ENCODE measurements at regions not wholly inside any gene's neighbourhood (a gene's known extent, or its start where the extent isn't known, plus 50 kb on each side); places are given as distances from the start of the nearest gene placed in this dataset.
"Not testable (repeated sequence)": the region's sequence is repeated elsewhere in the genome, so short reads cannot be mapped to it uniquely, and the experiment has no call there.

GRCh38 chr14:45756412-45756811 lies 503.4 kb upstream of the MIS18BP1 start:
- intact Hi-C loops (cut with DNase I); DNase-seq: not testable (repeated sequence)

GRCh38 chr14:45743884-45744283 lies 490.9 kb upstream of the MIS18BP1 start:
- no peak for DNase-seq
- intact Hi-C loops (cut with DNase I): no loop called here

- intact Hi-C loops (cut with DNase I): no loop called here
- DNase-seq: no peak
Observed at GRCh38 chr14:45742187-45742586, 489.2 kb upstream of the MIS18BP1 start.

- DNase-seq: no peak
- intact Hi-C loops (cut with DNase I): no loop called here
Observed at GRCh38 chr14:45728434-45729225, 475.6 kb upstream of the MIS18BP1 start.

- DNase-seq: no peak
Observed at GRCh38 chr14:45727133-45727532, 474.1 kb upstream of the MIS18BP1 start.

GRCh38 chr14:45721472-45721871 lies 468.5 kb upstream of the MIS18BP1 start:
- no peak for DNase-seq
- intact Hi-C loops (cut with DNase I): no loop called here

More at GRCh38 chr14:45727133-45727532, 474.1 kb upstream of the MIS18BP1 start:
- intact Hi-C loops (cut with DNase I): no loop called here

GRCh38 chr14:45716572-45716971 lies 463.6 kb upstream of the MIS18BP1 start:
- no peak for DNase-seq
- intact Hi-C loops (cut with DNase I): no loop called here

- no peak for DNase-seq
- intact Hi-C loops (cut with DNase I): no loop called here
Observed at GRCh38 chr14:45715946-45716345, 462.9 kb upstream of the MIS18BP1 start.

- DNase-seq: no peak
Observed at GRCh38 chr14:45709541-45709940, 456.5 kb upstream of the MIS18BP1 start.

GRCh38 chr14:45705940-45706534 lies 453.0 kb upstream of the MIS18BP1 start:
- no peak for DNase-seq
- intact Hi-C loops (cut with DNase I): no loop called here

More at GRCh38 chr14:45709541-45709940, 456.5 kb upstream of the MIS18BP1 start:
- intact Hi-C loops (cut with DNase I): no loop called here

- peak in 5 of 42 donors; percentile 7 to 43 (median 9) for DNase-seq
- intact Hi-C loops (cut with DNase I): no loop called here
Observed at GRCh38 chr14:45699471-45699870, 446.5 kb upstream of the MIS18BP1 start.

GRCh38 chr14:45698462-45699134 lies 445.6 kb upstream of the MIS18BP1 start:
- no peak for DNase-seq
- intact Hi-C loops (cut with DNase I): no loop called here

GRCh38 chr14:45686771-45687170 lies 433.8 kb upstream of the MIS18BP1 start:
- no peak for DNase-seq
- intact Hi-C loops (cut with DNase I): no loop called here

GRCh38 chr14:45680531-45680930 lies 427.5 kb upstream of the MIS18BP1 start:
- no peak for DNase-seq

GRCh38 chr14:45679853-45680252 lies 426.9 kb upstream of the MIS18BP1 start:
- no peak for DNase-seq
- intact Hi-C loops (cut with DNase I): no loop called here

More at GRCh38 chr14:45680531-45680930, 427.5 kb upstream of the MIS18BP1 start:
- intact Hi-C loops (cut with DNase I): no loop called here

GRCh38 chr14:45678163-45678562 lies 425.2 kb upstream of the MIS18BP1 start:
- DNase-seq: no peak
- intact Hi-C loops (cut with DNase I): no loop called here

GRCh38 chr14:45673420-45673819 lies 420.4 kb upstream of the MIS18BP1 start:
- intact Hi-C loops (cut with DNase I): no loop called here
- no peak for DNase-seq

GRCh38 chr14:45664668-45665356 lies 411.8 kb upstream of the MIS18BP1 start:
- no peak for DNase-seq
- intact Hi-C loops (cut with DNase I): no loop called here

GRCh38 chr14:45658917-45659299 lies 405.9 kb upstream of the MIS18BP1 start:
- DNase-seq: no peak
- intact Hi-C loops (cut with DNase I): no loop called here

All from head of caudate nucleus (tissue), 42 donors.